OCI-LY3 (cell line): ENCODE measurements at regions not wholly inside any gene's neighbourhood (a gene's known extent, or its start where the extent isn't known, plus 50 kb on each side); places are given as distances from the start of the nearest gene placed in this dataset.

Experiments used
- H2AFZ ChIP-seq: fragments of 200-600, 300-600 bp; shearing (Covaris generic); 2 replicates; pipeline ENCODE4 v1.6.0; 2014; ENCODE audit warnings: antibody characterized with exemption, low read depth, low read length
- H3K27ac ChIP-seq: fragments of 200-600, 300-600 bp; sonication (generic); 2 replicates; pipeline ENCODE4 v1.5.1; 2014; ENCODE audit warnings: mild to moderate bottlenecking, low read length, moderate library complexity, mixed read lengths
- H3K27me3 ChIP-seq: fragments of 200-600, 300-600 bp; sonication (generic); 2 replicates; pipeline ENCODE4 v1.6.1; 2014; ENCODE audit warnings: low read depth, low read length, mixed read lengths
- H3K36me3 ChIP-seq: fragments of 200-600, 300-600 bp; sonication (generic); replicated peaks from 2 replicates; pipeline ENCODE3; 2014; ENCODE audit warnings: low read depth, low read length, mixed read lengths
- H3K4me1 ChIP-seq: fragments of 300-600, 200-600 bp; sonication (generic); 2 replicates; pipeline ENCODE4 v1.6.1; 2014; ENCODE audit warnings: low read length, mixed read lengths
- H3K4me2 ChIP-seq: fragments of 200-600, 300-600 bp; sonication (generic); 2 replicates; pipeline ENCODE4 v1.6.1; 2014; ENCODE audit warnings: low read length, mixed read lengths
- H3K4me3 ChIP-seq: fragments of 300-600, 200-600 bp; sonication (generic); 2 replicates; pipeline ENCODE4 v1.5.1; 2014; ENCODE audit warnings: antibody characterized with exemption, mild to moderate bottlenecking, low read length, moderate library complexity
- H3K79me2 ChIP-seq: fragments of 300-600, 200-600 bp; shearing (Covaris generic); 2 replicates; pipeline ENCODE4 v1.6.1; 2014; ENCODE audit warnings: mild to moderate bottlenecking, low read length, mixed read lengths
- H3K9ac ChIP-seq: fragments of 300-600, 200-600 bp; shearing (Covaris generic); 2 replicates; pipeline ENCODE4 v1.6.0; 2014; ENCODE audit warnings: mild to moderate bottlenecking, low read length, moderate library complexity
- H3K9me3 ChIP-seq: fragments of 200-600, 300-600 bp; shearing (Covaris generic); 2 replicates; pipeline ENCODE4 v1.6.1; 2014; ENCODE audit warnings: low read length, mixed read lengths; ENCODE audit not compliant: insufficient read depth
- H4K20me1 ChIP-seq: fragments of 200-600, 300-600 bp; sonication (generic); 2 replicates; pipeline ENCODE4 v1.6.1; 2016; ENCODE audit warnings: low read length, mixed read lengths; ENCODE audit not compliant: insufficient read depth
- EZH2phosphoT487 ChIP-seq: fragments of 200-600 bp; shearing (Covaris generic); IDR thresholded peaks from 2 replicates; pipeline ENCODE4 v1.6.1; 2018; ENCODE audit warnings: antibody characterized with exemption, mixed run types, low read depth
- TF ChIP-seq, protein P1 (sequence below): fragments of 200-600, 300-600 bp; sonication (generic); IDR thresholded peaks from 2 replicates; pipeline ENCODE4 v1.5.1; 2014; ENCODE audit warnings: antibody characterized with exemption, low read length, low read depth

DNA sequence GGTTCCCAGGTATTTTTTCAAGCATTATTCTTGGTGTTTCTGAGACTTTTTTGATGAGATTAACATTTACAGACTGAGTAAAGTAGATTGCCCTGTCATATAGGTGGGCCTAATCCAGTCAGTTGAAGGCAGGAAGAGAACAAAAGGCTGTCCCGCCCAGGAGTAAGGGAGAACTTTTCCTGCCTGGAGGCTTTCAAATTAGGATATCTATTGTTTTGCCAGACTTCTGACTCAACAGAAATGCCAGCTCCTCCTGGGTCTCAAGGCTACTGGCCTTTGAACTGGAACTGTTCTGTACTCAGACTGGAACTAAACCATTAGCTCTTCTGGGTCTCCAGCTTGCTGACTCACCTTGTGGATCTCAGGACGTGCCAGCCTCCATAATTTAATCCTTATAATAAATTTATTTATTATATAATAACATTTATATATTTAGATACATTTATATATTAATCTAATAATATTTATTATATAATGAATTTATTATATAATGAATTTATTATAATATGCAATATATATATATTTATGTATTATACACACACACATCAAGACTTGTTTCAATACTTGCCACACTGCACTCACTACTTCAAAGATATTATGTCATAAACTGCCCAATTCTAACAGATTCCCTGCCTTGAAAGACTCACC, 510.8 kb upstream of the B3GALT2 start:
- no peak overlapping the region for H3K4me3 ChIP-seq
- H3K4me1 ChIP-seq, result peaks cover 17% of the 10 kb centered on the region
- no peaks in the 10 kb centered on the region for H3K79me2 ChIP-seq
- no peak overlapping the region for H2AFZ ChIP-seq
- H3K27ac ChIP-seq, result no peak overlapping the region
- H3K9ac ChIP-seq, result no peak overlapping the region
- TF ChIP-seq, protein P1, sequence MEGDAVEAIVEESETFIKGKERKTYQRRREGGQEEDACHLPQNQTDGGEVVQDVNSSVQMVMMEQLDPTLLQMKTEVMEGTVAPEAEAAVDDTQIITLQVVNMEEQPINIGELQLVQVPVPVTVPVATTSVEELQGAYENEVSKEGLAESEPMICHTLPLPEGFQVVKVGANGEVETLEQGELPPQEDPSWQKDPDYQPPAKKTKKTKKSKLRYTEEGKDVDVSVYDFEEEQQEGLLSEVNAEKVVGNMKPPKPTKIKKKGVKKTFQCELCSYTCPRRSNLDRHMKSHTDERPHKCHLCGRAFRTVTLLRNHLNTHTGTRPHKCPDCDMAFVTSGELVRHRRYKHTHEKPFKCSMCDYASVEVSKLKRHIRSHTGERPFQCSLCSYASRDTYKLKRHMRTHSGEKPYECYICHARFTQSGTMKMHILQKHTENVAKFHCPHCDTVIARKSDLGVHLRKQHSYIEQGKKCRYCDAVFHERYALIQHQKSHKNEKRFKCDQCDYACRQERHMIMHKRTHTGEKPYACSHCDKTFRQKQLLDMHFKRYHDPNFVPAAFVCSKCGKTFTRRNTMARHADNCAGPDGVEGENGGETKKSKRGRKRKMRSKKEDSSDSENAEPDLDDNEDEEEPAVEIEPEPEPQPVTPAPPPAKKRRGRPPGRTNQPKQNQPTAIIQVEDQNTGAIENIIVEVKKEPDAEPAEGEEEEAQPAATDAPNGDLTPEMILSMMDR, result no peak
- no peak for TF ChIP-seq EZH2phosphoT487
- H4K20me1 ChIP-seq, result no peaks in the 10 kb centered on the region
- H3K9me3 ChIP-seq, result no peaks in the 10 kb centered on the region
- H3K4me2 ChIP-seq, result no peak overlapping the region
- no peaks in the 10 kb centered on the region for H3K27me3 ChIP-seq
- no peaks in the 10 kb centered on the region for H3K36me3 ChIP-seq

DNA sequence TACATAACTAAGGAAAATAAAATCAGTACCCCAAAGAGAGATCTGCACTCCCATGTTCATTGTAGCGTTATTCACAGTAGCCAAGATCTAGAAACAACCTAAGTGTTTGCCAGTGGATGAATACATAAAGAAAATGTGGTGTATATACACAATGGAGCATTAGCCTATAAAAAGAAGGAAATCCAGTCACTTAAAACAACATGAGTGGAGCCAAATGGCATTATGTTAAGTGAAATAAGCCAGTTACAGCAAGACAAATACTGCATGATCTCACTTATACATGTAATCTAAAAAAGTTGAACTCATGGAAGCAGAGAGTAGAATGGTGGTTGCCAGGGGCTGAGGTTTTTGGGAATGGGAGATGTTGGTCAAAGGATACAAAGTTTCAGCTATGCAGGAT, 508.3 kb upstream of the B3GALT2 start:
- Histone ChIP-seq H4K20me1 (no peaks in the 10 kb centered on the region), H3K4me2 (no peak overlapping the region), H3K27ac (no peak overlapping the region), H3K4me3 (no peak overlapping the region), H3K9ac (no peak overlapping the region), H2AFZ (no peak overlapping the region), H3K4me1 (no peaks in the 10 kb centered on the region), H3K27me3 (no peaks in the 10 kb centered on the region), H3K36me3 (no peaks in the 10 kb centered on the region), H3K79me2 (no peaks in the 10 kb centered on the region), H3K9me3 (no peaks in the 10 kb centered on the region)
- TF ChIP-seq, protein P1, result no peak
- no peak for TF ChIP-seq EZH2phosphoT487

DNA sequence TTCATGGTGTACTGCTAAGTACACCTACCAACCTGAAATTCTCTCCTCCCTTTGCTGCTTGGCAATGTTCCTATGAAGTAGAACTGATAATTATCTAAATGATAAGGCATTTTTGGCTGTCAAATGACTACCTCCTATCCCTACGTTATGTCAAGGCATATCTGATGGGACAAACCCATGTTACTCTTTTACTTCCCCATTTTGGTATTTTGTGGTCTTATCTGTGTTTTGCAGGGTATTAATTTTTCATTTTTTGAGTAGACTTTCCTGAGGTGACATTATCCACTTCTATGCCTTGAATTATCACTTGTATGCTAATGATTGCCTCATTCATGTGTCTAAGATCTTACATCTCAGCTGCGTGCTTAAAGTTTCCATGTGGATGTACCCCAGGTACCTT, 499.6 kb upstream of the B3GALT2 start:
- Histone ChIP-seq H3K27ac (no peak overlapping the region), H4K20me1 (no peaks in the 10 kb centered on the region), H3K4me3 (no peak overlapping the region), H3K9me3 (no peaks in the 10 kb centered on the region), H3K79me2 (no peaks in the 10 kb centered on the region), H3K4me1 (peaks cover 7% of the 10 kb centered on the region), H3K9ac (no peak overlapping the region), H3K36me3 (no peaks in the 10 kb centered on the region), H3K4me2 (0 out of 2 replicates have a peak overlapping the region, but pooled peaks have one; percentile 0), H2AFZ (no peak overlapping the region), H3K27me3 (no peaks in the 10 kb centered on the region)
- no peak for TF ChIP-seq EZH2phosphoT487
- TF ChIP-seq, protein P1, result no peak

DNA sequence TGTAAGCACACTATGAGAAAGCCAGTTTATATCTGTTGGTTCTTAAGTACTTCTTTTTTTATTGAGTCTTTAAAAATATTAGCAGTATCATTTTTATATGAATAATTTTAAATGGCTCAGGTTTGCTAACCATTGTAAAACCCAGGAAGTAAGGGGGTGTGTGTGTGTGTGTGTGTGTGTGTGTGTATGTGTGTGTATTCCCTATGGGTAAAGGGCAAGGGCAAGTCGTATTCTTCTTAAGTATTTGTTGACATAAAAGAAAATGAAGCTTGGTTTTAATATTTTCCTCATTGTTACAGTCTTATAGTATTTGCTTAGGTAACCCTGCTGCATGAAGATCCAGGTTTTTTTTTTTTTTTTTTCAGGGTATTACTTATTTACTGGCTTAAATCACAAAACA, 495.0 kb upstream of the B3GALT2 start:
- no peak overlapping the region for H3K4me2 ChIP-seq

More for the DNA sequence above, 495.0 kb upstream of the B3GALT2 start:
- Histone ChIP-seq H2AFZ (no peak overlapping the region), H3K9me3 (no peaks in the 10 kb centered on the region), H3K4me1 (peaks cover 7% of the 10 kb centered on the region), H3K36me3 (no peaks in the 10 kb centered on the region), H3K9ac (no peak overlapping the region), H3K27ac (no peak overlapping the region), H3K79me2 (no peaks in the 10 kb centered on the region), H3K27me3 (no peaks in the 10 kb centered on the region), H4K20me1 (no peaks in the 10 kb centered on the region), H3K4me3 (no peak overlapping the region)
- no peak for TF ChIP-seq EZH2phosphoT487
- TF ChIP-seq, protein P1, result no peak
